ENCODE measurements at regions not wholly inside any gene's neighbourhood (a gene's known extent, or its start where the extent isn't known, plus 50 kb on each side); places are given as distances from the start of the nearest gene placed in this dataset.

GRCh38 chr2:7592618-7593140, 675.5 kb downstream of the RNF144A start:
- H3K4me3 ChIP-seq (replicated peaks in 1 of 2; ENCODE audit: low read depth in 2 of 2, low read length in 2 of 2): no peak overlapping the region
- no peak for DNase-seq (ENCODE audit: low read depth in 2 of 2)
- TF ChIP-seq, protein P1, sequence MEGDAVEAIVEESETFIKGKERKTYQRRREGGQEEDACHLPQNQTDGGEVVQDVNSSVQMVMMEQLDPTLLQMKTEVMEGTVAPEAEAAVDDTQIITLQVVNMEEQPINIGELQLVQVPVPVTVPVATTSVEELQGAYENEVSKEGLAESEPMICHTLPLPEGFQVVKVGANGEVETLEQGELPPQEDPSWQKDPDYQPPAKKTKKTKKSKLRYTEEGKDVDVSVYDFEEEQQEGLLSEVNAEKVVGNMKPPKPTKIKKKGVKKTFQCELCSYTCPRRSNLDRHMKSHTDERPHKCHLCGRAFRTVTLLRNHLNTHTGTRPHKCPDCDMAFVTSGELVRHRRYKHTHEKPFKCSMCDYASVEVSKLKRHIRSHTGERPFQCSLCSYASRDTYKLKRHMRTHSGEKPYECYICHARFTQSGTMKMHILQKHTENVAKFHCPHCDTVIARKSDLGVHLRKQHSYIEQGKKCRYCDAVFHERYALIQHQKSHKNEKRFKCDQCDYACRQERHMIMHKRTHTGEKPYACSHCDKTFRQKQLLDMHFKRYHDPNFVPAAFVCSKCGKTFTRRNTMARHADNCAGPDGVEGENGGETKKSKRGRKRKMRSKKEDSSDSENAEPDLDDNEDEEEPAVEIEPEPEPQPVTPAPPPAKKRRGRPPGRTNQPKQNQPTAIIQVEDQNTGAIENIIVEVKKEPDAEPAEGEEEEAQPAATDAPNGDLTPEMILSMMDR (IDR thresholded peaks at IDR 0.05; ENCODE audit: low read depth, low read length): no peak

DNA sequence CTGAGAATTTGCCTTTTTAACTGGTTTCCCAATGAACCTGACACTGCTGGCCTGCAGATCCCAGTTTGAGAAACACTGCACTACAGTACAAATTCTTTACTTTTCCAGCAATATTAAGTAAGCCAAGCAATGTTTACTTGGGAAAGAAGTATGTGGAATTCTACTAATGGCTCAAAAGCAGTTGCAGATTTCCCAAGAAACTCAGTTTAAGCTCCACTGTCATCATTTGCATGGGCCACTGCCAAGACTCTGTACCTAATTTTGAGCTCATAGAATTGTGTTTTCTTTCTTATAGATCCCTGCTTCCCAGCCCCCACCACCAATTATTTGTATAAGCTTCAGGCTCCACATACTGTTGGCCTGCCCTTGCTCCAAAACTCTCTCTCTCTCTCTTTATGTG, 676.1 kb downstream of the RNF144A start:
- DNase-seq (ENCODE audit: low read depth in 2 of 2): no peak
- TF ChIP-seq, protein P1 (IDR thresholded peaks at IDR 0.05; ENCODE audit: low read depth, low read length): no peak
- no peak overlapping the region for H3K4me3 ChIP-seq (replicated peaks in 1 of 2; ENCODE audit: low read depth in 2 of 2, low read length in 2 of 2)

GRCh38 chr2:7594211-7594610, 677.0 kb downstream of the RNF144A start:
- TF ChIP-seq, protein P1 (IDR thresholded peaks at IDR 0.05; ENCODE audit: low read depth, low read length): no peak
- H3K4me3 ChIP-seq (replicated peaks in 1 of 2; ENCODE audit: low read depth in 2 of 2, low read length in 2 of 2): no peak overlapping the region
- DNase-seq (ENCODE audit: low read depth in 2 of 2): no peak

DNA sequence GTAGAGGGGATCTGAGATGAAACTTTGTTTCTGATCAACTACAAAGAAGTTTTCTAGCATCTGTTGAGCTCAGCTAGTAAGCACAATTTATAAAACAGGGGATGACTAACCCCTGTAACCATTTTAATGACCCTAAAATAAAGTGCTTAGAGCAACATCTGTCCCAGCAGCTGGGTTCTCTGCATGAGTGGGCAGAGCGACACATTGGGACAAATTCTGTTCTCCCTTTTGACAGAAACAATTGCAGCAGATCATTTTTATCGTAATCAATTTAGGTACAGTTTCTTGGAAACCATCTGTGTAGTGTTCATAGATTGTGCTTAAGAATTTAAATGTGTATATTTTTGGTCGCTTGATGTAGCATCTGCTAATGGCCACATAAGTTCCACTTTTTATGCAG, 678.0 kb downstream of the RNF144A start:
- DNase-seq (ENCODE audit: low read depth in 2 of 2): no peak
- TF ChIP-seq, protein P1 (IDR thresholded peaks at IDR 0.05; ENCODE audit: low read depth, low read length): no peak
- no peak overlapping the region for H3K4me3 ChIP-seq (replicated peaks in 1 of 2; ENCODE audit: low read depth in 2 of 2, low read length in 2 of 2)

- H3K4me3 ChIP-seq (replicated peaks in 1 of 2; ENCODE audit: low read depth in 2 of 2, low read length in 2 of 2): no peak overlapping the region
- TF ChIP-seq, protein P1 (IDR thresholded peaks at IDR 0.05; ENCODE audit: low read depth, low read length): no peak
- no peak for DNase-seq (ENCODE audit: low read depth in 2 of 2)
These were observed 681.2 kb downstream of the RNF144A start for GRCh38 chr2:7598402-7598801.

DNA sequence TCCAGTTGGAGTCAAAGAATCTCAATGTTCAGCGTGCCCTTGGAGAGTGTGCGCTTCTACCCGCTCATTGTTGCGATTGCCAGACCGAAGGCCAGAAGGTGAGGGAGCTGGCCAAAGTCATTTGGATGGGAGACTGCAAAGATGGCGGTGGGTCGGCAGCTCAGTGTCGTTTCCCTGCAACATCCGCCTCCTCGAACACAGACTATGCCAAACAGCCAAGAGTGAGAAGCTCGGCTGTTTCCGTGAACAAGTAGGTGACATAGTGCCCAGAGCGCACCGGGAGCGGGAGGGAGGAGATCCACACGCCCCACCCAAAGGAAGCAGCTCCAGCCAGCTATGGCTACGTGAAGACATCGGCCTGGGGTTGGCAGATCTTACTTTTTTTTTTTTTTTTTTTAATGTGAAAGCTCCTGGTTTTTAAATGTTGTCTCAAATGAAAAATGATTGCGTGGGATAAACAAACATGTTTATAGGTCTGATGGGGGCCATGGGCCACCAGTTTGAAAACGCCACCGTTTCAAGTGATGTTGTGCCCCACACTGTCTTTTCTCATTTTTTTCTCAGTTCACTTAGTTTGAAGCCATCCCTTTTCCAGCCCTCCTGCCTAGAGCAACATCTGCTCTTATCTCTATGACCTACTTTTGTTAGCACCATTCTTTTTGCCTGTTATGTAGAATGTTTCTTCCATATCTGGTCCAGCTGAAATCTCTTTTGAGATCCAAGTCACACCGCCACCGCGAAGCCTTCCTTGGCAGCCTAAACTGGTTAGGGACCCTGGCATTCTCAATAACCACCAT, 682.4 kb downstream of the RNF144A start:
- DNase-seq (ENCODE audit: low read depth in 2 of 2): no peak
- TF ChIP-seq, protein P1 (IDR thresholded peaks at IDR 0.05; ENCODE audit: low read depth, low read length): no peak
- H3K4me3 ChIP-seq (replicated peaks in 1 of 2; ENCODE audit: low read depth in 2 of 2, low read length in 2 of 2): no peak overlapping the region
